GM19397 (cell line): ENCODE measurements at regions not wholly inside any gene's neighbourhood (a gene's known extent, or its start where the extent isn't known, plus 50 kb on each side); places are given as distances from the start of the nearest gene placed in this dataset.

ENCODE experiments used
- ATAC-seq: cut with Tn5 transposase; IDR thresholded peaks from one replicate; pipeline ENCODE4 v1.9.1; 2021; ENCODE audit warnings: mild to moderate bottlenecking, moderate library complexity; ENCODE audit not compliant: unreplicated experiment

DNA sequence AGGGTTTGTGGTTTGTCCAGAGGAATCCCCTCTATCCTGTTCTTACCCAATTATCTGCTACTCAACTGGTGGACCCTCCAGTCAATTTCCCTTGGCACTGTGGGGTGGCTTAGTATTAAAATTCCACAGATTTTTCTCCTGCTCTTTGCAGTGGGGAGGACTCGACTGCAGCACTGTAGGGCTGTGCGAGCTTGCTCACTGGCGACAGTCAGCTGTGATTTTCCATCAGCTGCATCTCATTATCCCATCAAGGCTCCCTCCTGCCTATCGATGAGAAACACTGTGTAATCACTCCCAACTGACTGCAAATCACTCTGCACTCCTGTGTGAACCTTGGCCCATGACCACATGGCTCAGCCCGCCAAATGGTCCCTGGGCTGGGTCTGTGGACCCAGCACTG, 90.5 kb upstream of the MAF start:
- ATAC-seq: no peak

- ATAC-seq: no peak
Observed at GRCh38 chr16:79690159-79690558, 89.6 kb upstream of the MAF start.

GRCh38 chr16:79687249-79688130, 87.0 kb upstream of the MAF start:
- no peak for ATAC-seq

DNA sequence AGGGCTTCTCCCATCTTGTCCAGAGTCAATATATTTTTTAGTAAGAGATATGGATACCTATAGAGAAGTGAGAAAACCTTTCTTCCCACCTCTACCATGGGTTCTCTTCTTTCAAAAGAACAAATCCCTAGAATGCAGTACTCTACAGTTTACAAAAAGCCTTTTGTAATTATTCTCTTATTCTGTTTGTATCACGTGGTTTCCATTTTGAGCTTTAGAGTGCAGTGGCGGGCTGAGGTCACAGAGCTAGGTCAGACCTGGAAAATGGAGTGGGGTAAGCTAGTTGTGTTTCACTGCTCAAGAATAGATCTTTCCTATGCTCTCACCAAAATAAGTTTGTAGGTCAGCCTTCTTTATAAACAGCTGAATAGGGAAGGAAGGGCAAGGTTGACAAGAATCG, 85.3 kb upstream of the MAF start:
- ATAC-seq: no peak

- ATAC-seq: no peak
Observed at GRCh38 chr16:79679334-79679733, 78.8 kb upstream of the MAF start.

DNA sequence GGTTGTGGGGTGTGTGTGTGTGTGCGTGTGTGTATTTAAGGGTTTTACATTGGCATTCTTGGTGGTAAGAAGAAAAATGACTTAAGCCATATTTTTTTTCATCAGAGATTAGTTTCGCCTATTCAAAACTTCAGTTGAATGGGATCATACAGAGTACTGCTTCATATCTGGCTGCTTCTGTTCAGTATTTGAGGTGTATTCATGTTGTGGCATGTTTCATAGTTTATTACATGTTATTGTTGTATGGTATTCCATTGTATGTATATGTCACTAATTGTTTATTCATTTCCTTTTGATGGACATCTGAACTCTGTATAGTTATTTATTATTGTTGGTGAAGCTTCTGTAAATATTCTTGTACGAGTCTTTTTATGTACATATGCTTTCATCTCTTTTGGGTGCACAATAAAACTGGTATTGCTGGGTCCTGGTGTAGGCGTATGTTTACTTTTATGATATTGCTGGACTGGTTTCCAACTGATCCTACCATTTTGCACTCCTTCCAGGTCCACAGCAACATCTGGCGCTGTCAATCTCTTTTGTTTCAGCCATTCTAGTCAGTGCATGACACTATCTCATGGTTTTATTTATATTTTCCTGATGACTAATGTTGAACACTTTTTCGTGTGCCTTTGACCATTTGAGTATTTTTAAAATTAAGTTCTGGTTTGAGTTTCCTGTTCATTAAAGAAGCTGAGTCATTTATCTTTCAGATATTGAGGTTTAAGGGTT, 77.4 kb upstream of the MAF start:
- no peak for ATAC-seq

GRCh38 chr16:79673635-79674034, 73.1 kb upstream of the MAF start:
- ATAC-seq: no peak

- ATAC-seq: no peak
Observed at GRCh38 chr16:79672524-79672923, 72.0 kb upstream of the MAF start.

GRCh38 chr16:79668502-79668901, 68.0 kb upstream of the MAF start:
- no peak for ATAC-seq

DNA sequence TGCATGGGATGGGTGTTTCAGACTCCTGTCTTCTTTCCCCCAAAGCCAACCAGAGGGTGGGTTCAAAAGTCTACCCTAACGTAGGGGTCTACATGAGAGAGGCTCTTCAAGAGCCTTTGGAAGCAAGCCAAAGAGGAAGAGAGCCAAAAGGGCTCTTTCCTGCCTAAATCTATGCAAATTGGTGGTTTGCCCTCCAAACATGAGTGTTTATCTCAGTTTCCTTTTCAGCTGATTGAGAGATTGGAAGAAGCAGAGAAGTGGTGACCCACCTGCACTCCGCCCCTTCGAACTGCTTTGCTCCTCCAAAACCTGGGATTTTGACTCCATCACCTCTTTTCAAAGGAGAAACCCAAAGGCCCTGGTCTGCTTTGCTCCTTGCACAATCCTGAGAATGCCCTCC, 65.4 kb upstream of the MAF start:
- ATAC-seq: no peak

GRCh38 chr16:79664407-79664806, 63.9 kb upstream of the MAF start:
- no peak for ATAC-seq

- no peak for ATAC-seq
Observed at GRCh38 chr16:79662669-79663313, 62.3 kb upstream of the MAF start.

DNA sequence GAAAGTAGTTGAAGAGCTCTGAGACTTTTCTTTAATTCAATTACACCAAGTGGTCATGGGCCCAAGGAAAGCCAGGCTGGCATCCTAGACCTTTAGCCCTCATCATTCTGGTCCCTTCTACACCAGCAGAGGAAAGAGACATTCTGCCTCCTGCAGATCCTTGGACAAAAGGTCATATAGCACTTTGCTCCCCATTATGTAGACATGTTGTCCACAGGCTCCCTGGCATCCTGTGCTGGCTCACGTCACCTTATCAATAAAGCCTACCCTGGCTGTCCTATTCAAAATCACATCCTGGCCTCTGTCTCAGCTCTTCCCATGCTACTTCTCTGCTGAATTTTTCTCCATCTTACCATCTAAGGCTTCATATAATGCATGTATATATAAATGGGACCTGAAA, 61.6 kb upstream of the MAF start:
- no peak for ATAC-seq

- ATAC-seq: no peak
Observed at GRCh38 chr16:79661578-79661977, 61.0 kb upstream of the MAF start.

DNA sequence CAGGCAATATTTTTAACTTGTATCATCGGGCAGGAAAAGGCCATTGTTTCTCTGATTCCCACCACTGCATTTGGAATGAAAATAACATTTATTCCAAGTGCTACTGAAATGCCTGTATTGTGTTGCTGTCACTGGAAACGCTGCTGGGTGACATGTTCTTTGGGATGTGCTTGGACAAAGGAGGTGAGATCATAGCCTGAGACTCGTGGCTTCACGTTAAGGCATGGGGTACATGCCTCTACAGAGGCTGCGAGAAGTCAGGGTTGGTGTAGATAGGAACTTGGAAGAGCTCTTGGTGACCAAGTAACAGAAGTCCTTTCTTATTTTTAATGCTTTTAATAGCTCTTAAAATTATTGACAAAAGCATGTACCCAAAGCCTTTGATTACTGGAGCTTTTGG, 58.8 kb upstream of the MAF start:
- ATAC-seq: no peak

GRCh38 chr16:79658301-79659033, 57.9 kb upstream of the MAF start:
- no peak for ATAC-seq

- no peak for ATAC-seq
Observed at GRCh38 chr16:79656553-79657115, 56.1 kb upstream of the MAF start.

- ATAC-seq: no peak
Observed at GRCh38 chr16:79653373-79653891, 52.9 kb upstream of the MAF start.

DNA sequence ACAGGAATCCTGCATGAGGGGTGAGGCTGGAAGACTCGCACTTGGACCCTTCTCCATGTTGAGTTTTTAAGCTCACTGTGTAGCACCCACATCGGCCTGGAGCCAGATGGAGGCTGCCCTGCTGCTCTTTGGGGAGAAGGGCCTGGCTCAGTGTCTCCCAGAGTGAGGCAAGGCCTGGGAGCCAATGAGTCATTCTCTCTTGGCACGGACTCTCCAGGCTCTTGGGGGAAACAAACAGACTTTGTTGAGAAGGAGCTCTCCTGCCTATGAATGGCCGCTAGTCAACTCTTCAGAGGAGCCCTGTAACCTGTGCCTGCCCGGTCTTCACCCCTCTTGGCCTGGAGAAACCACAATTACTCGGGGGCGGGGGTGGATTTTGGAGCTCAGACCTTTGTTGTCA, 50.8 kb upstream of the MAF start:
- no peak for ATAC-seq
